Activated CD8-positive, alpha-beta memory T cell treated with anti-CD3 and anti-CD28 coated beads, Interleukin-2, amount 50 U/mL, for 48 hours (primary cell): ENCODE measurements at regions not wholly inside any gene's neighbourhood (a gene's known extent, or its start where the extent isn't known, plus 50 kb on each side); places are given as distances from the start of the nearest gene placed in this dataset.

Source experiments
- DNase-seq: peaks from one replicate; pipeline ENCODE4 v3.0.0-alpha.2; 2020

DNA sequence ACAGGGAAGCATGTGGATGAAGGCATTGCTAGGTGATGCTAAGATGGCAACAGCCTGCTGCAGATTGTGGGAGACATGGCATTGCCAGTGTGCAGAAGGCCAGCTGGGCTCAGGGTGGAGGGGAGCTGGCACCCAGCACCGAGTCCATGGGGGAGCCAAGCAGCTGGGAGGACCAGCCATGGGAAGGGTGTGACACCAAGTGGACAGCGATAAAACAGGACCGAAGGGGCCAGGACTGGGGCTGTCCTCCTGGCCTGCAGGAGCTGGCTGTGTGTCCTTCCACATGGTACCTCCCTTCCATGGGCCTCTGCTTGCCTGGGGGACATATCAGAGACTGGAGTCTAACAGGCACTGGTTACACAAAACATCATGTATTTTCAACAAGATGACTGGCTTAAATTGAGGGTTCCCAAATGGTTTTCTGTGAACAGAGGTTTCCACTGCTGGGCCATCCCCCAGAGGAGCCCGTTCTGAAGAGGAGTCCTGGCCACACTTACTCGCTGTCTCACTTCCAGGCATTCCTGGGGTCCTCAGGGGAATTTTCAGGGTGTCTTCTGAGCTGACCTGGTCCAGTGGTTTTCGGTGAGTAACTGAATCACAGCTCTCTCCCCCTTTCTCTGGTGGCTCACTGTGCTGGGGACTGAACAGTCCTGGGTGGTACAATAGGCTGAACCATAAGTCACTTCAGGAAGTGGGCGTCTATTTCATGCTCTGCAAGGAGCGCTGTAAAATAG is 60.4 kb upstream of the TNP1 start:
- no peak for DNase-seq

DNA sequence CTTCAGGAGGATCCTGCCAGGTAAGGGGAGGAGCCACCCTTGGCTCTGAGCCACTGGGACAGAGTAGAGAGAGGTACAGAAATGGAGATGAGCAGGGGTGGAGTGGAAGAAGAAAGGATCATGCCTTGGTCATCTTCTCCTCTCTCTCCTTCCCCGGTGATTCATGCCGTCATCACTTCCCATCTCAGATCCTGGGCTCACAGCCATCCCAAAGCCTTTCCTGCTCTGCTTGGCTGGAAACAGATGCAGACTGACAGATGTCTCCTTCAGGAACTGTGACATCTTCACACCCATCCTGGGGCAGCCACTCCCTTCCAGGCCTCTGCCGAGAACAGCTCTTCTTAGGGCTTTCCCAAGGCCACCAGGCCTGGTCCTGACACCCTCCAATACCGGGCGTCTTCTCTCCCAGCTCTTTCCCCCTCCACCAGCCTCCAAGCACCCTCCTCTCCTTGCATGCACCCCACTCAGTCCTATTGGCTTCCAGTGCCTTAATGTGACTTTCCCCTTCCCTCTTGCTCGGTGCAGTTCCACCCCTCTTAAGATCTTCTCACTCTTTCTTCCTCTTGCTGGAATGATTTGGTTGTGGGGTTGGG is 58.3 kb upstream of the TNP1 start:
- DNase-seq, result no peak

- no peak for DNase-seq
Observed at GRCh38 chr2:216916956-216917650, 57.2 kb upstream of the TNP1 start.

DNA sequence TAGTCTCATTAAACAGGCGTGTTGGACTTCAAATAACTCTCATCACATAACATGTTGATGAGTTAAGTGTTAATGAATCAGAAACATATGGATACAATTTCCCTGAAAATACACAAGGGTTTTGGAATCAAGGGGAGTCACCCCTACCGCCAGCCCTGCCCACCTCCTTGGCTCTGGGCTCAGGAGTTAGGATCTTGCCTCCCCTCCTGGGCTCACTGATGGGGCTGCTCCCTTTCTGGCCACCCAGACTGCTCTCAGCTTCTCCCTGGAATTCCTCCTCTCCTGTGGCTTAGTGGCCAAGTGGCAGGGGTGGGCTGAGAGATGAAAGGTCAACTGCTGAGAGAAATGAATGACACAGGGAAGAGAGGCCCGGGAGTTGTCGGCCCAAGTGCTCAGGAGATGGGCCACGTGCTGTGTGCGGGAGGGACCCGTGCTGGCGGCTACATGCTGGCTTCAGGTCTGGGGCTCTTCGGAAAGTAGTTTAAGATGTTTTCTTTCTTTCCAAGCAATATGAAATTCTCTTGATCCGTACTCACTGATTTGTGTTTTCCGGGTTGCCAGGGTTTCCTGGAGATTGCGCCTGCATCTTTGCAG is 55.8 kb upstream of the TNP1 start:
- no peak for DNase-seq

DNA sequence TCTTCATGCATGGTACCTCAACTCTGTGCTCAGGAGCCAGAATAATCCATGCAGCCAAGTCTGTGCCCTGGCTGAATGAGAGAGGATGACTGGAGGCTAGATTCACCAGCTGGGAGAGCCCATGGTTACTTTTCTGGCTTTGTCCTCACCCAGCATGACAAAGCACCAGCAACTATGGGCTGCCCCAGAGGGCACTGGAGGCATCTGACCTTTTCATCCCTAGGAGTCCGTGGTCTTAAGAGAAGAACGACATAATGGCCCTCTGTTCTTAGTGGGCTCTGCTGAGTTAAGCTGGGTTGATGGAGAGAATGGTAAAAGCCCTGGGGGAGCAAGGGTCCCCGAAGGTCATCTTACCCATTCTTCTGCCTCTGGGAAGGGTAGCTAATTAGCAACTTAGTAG is 54.6 kb upstream of the TNP1 start:
- no peak for DNase-seq

DNA sequence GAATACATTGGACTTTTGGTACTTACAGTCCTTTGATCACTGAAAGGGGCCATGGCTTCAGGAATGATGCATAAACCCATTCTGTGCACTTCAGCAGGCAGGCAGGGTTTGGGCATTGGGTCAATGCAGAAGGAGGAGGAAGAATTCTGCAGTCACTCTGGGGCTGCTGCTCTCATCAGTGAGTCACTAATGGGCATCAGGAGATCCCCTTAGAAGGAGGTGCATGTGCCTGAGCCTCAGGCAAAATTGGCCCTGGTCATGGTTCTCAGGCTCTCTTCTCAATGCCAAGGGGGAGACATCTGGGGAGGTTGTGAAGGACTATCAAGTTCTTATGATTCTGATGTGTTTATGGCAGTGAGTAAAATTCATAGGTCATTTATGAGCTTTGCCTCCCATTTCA is 52.0 kb upstream of the TNP1 start:
- DNase-seq, result no peak

- no peak for DNase-seq
Observed at GRCh38 chr2:216911008-216911407, 51.1 kb upstream of the TNP1 start.

DNA sequence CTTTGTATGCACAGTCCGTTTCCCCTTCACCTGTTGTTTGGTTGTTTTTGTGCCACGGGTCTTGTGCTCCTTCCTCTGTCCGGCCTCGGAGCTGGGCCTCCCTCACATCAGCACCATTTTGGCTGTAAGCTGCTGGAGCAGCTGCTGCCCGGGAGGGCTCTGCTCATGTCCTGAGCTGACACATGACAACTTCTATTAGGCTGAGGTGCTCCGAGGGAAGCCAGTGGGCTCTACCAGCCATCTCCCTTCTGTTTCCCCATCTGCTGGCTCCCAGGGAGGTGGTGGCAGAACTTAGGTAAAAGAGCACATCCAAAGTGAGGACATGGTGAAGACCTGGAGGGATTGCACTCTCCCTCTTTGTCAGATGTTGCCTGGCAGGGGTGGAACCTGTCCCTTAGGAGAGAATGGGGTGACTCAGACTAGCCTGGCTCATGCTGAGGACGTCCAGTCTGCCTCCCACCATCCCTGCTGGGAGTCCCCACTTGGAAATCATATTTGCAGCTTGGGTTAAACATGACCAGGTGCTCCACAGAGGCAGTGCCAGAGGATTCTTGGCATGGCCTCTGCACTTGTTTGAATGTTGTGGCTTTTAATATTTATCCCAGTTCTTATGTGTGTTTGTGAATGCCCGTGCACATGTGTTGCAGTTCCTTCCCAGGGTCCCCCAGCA is 49.8 kb upstream of the TNP1 start:
- DNase-seq, result no peak
